HG03095 (cell line): ENCODE measurements at regions not wholly inside any gene's neighbourhood (a gene's known extent, or its start where the extent isn't known, plus 50 kb on each side); places are given as distances from the start of the nearest gene placed in this dataset.

Source experiments
- ATAC-seq: cut with Tn5 transposase; IDR thresholded peaks from one replicate; pipeline ENCODE4 v1.9.1; 2021; ENCODE audit warnings: moderate library complexity; ENCODE audit not compliant: unreplicated experiment

DNA sequence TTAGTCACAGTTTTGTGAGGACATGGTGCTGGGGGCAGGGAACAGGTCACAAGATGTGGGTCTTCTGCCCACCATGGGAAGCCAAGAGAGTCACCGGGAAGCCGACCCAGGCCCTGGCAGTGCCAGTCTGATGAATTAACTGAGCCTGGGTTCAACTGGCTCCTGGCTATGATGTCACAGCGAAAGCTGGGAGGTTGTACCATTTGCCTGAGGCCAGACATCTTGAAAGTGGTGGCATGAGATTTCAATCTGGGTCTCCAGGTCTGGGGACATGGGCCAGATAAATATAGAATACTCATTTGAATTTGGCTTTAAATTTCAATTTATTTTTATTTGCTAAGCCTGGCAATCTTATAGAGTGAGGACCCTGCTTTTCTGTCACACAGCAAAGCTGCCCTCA is 280.9 kb downstream of the NSG2 start:
- no peak for ATAC-seq

- ATAC-seq, result no peak
These were observed 281.9 kb downstream of the NSG2 start for GRCh38 chr5:174327317-174327864.

GRCh38 chr5:174327896-174328295 is 282.4 kb downstream of the NSG2 start:
- no peak for ATAC-seq

GRCh38 chr5:174328631-174329299 is 283.3 kb downstream of the NSG2 start:
- ATAC-seq, result no peak

DNA sequence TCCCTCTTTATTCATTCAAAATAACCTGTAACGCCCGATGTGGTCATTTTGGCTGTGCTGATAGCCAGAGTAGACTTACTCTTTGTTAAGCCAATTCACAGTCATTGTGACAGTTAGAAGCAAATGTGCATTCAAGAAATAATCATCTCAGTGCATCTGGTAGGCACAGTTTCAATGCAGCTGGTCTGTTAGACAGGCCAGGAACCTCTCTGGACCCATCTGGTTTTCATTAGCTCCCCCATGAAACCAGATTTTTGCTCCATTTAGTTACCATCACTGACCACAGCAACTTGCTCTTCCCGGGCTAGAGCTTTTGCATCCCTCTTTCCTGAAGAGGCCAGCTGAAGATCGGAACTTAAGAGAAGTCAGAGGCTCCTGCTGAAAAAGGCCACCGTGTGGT is 284.2 kb downstream of the NSG2 start:
- ATAC-seq, result no peak

- no peak for ATAC-seq
These were observed 290.3 kb downstream of the NSG2 start for GRCh38 chr5:174335682-174336364.

GRCh38 chr5:174336479-174336878 is 291.0 kb downstream of the NSG2 start:
- ATAC-seq, result no peak

- no peak for ATAC-seq
These were observed 292.0 kb downstream of the NSG2 start for GRCh38 chr5:174337276-174338184.

DNA sequence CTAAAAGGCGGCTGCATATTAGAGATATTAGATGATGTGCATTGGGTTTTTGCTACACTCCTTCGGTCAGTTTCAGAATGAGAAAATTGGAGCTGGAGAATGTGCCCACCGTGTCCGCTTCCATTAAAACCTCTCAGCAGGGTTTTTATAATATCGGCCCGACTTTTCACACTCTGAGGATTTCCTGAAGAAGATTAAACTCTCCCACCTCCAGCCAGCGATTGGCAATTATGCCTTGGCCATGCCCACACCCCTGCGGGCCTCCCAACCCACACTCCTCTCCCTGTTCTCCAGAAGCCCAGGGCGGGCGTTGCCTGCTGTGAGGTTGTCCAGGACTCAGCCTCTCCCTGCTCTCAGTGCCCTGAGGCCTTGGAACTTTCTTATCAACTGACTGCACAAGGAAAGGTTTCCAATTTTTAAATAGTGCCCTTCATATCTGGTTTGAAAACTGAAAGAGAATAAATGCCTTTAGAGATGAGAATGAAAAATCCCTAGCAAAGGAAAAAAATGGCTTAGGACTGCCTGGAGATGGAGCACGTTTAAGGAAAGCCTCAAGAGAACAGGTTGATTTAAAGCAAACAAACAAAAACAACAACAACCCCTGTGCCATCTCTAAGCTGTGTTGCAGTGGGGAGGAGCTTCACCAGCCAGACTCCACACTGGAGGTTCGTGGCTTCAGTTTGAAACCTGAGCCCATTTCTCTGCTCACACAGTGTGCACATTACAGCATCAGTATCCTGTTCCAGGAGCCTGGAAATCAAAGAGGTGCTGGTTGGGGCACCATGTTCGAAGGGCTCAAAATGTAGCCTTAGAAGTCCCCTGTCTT is 292.9 kb downstream of the NSG2 start:
- no peak for ATAC-seq

GRCh38 chr5:174339130-174339529 is 293.6 kb downstream of the NSG2 start:
- ATAC-seq, result no peak

DNA sequence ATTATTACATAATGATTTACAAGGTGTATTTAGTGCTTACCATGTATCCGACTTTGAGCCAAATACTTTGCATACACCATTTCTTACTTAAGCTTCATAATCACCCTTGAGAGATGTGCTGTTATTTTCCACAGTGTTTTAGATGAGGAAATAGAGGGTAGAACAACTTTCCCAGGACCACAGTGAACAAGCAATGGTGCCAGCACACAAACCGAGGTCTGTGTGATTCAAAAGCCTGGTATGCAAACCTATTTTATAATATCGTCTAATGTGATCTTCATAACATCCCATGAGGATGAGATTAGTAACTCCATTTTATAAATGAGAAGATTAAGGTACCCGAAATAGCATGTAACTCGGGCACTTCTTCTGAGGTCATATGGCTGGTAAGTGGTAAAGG is 294.7 kb downstream of the NSG2 start:
- ATAC-seq, result no peak

- ATAC-seq, result no peak
These were observed 297.2 kb downstream of the NSG2 start for GRCh38 chr5:174342696-174343095.

DNA sequence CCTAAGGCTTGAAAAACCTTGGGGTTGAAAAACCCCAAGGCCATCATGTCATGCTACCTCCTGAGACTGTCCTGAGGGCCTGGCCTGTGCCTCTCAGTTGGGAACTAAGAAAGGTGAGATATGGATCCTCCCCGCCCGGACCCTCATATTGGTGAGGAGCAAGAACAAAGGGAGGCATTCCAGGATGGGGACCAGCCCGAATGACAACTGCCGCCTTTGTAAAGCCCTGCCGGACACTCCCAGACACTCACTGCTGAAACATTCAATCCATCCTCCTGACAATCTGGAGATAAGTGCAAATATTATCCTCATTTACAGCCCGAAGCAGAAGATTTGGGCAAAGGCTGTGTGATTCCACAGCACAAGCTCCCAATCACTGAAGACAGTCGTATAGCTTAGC is 298.3 kb downstream of the NSG2 start:
- no peak for ATAC-seq

DNA sequence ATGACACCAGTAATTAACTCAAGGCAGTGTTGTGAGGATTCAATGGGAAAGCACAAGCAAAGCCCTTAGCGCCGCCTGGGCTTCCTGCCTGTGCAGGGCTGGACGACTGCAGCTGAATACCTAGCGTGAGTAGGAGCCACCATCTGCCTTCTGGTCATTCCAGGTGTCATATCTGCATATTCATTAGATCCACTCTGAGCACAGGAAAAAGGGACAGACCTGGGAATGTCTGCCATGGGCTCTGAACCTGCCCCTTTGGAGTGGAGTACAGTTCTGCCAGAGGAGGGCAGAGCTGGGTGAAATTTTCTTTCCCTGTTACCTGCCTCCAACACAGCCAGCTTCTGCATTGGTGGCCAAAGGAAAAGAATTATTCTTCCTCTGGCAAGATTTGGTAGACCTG is 298.8 kb downstream of the NSG2 start:
- ATAC-seq, result no peak

GRCh38 chr5:174347183-174347582 is 301.7 kb downstream of the NSG2 start:
- ATAC-seq, result no peak

DNA sequence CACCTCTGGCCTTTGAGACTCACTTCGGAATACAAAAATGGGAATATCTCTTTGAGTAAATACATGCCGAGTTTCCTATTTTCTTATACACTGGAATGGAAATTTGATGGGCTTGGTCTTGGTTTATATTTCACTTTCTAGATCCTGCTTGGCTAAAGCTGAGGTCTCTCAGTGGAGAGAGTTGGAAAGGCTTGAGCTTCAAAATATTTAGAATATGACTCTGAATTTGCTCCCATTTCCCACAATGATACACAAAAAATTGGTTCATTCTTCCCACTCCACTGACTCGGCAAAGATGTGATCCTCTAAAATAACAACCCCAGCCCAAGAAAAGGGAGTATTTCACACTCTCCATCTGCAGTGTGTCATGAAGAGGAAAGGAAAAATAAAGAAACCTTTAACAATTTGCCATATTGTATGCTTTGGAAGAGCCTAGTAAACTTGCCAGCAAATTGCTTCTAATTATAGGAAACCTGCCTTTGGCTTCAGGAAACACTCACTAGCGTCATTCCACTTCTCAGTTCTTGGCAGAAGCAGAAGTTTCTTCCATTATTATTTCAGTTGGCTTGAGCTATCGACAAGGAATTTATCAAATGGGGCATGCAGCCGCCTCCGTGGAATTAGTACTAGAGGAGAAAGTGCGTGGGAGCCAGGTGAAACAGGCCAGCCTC is 302.9 kb downstream of the NSG2 start:
- no peak for ATAC-seq

- no peak for ATAC-seq
These were observed 307.2 kb downstream of the NSG2 start for GRCh38 chr5:174352681-174353080.

DNA sequence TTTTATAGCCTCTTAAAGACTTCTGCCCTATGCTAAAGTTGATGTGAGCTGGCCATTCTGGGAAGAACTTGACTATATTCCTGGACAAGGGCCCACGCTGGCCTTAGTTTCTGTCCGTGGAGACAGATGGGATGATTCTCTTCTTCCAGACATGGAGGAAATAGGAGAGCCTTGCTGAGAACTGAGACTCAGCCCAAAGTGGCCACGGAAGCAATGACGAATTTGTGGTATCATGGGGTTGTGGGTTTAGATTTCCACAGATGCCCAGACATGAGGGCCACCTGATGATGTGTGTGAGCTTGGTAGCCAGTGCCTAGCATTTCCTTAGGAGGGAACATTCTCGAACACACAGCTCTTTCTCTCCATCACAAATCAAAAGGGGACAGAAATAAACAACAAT is 309.1 kb downstream of the NSG2 start:
- ATAC-seq, result no peak

GRCh38 chr5:174355208-174355612 is 309.7 kb downstream of the NSG2 start:
- ATAC-seq, result no peak

- no peak for ATAC-seq
These were observed 310.5 kb downstream of the NSG2 start for GRCh38 chr5:174355995-174356394.
